ENCODE measurements at regions not wholly inside any gene's neighbourhood (a gene's known extent, or its start where the extent isn't known, plus 50 kb on each side); places are given as distances from the start of the nearest gene placed in this dataset.
"Not testable (repeated sequence)": the region's sequence is repeated elsewhere in the genome, so short reads cannot be mapped to it uniquely, and the experiment has no call there.

- H3K27ac ChIP-seq = no peak overlapping the region
- intact Hi-C loops (cut with DNase I) = no loop called here
- WGBS, 2 donors = 99 to 100% methylated on average over 1 of the region's 1 CpG
- TF ChIP-seq CTCF (IDR thresholded peaks at IDR 0.05) = no peak
- H3K4me1 ChIP-seq = no peaks in the 10 kb centered on the region
- FAIRE-seq (no peak), ATAC-seq (no peak), DNase-seq (no peak)
- no peaks in the 10 kb centered on the region for H3K27me3 ChIP-seq
- H3K36me3 ChIP-seq = peaks cover 0 to 12% (median 0%) of the 10 kb centered on the region in 3 donors
- H3K9me3 ChIP-seq = no peaks in the 10 kb centered on the region
- no peak overlapping the region for H3K4me3 ChIP-seq
Measured at GRCh38 chr14:71629250-71629649, 303.0 kb upstream of the RGS6 start.

GRCh38 chr14:71629765-71630492 is 302.3 kb upstream of the RGS6 start:
- 85 to 93% methylated on average over 7 of the region's 7 CpGs for WGBS, 2 donors
- no peak for TF ChIP-seq CTCF (IDR thresholded peaks at IDR 0.05)
- no peak for FAIRE-seq

GRCh38 chr14:71631030-71631429 is 301.2 kb upstream of the RGS6 start:
- WGBS, 2 donors = 81 to 83% methylated on average over 1 of the region's 1 CpG
- H3K4me3 ChIP-seq; H3K27ac ChIP-seq; FAIRE-seq; H3K9me3 ChIP-seq; DNase-seq; intact Hi-C loops (cut with DNase I); H3K4me1 ChIP-seq; H3K36me3 ChIP-seq; ATAC-seq; H3K27me3 ChIP-seq: not testable (repeated sequence)

More at GRCh38 chr14:71629765-71630492, 302.3 kb upstream of the RGS6 start:
- Histone ChIP-seq H3K9me3 (no peaks in the 10 kb centered on the region), H3K4me1 (no peaks in the 10 kb centered on the region), H3K36me3 (peaks cover 0 to 7% (median 0%) of the 10 kb centered on the region in 3 donors), H3K4me3 (no peak overlapping the region), H3K27ac (no peak overlapping the region), H3K27me3 (no peaks in the 10 kb centered on the region)
- DNase-seq (no peak), ATAC-seq (no peak)
- intact Hi-C loops (cut with DNase I) = no loop called here

- no peak overlapping the region for H3K27ac ChIP-seq
- no peaks in the 10 kb centered on the region for H3K4me1 ChIP-seq
- ATAC-seq (no peak), DNase-seq (no peak), FAIRE-seq (no peak)
- intact Hi-C loops (cut with DNase I) = no loop called here
- TF ChIP-seq CTCF (IDR thresholded peaks at IDR 0.05) = no peak
- no peak overlapping the region for H3K4me3 ChIP-seq
- no peaks in the 10 kb centered on the region for H3K9me3 ChIP-seq
- 93 to 94% methylated on average over 4 of the region's 4 CpGs for WGBS, 2 donors
- H3K27me3 ChIP-seq = no peaks in the 10 kb centered on the region
- no peaks in the 10 kb centered on the region for H3K36me3 ChIP-seq
Measured at GRCh38 chr14:71632440-71632946, 299.7 kb upstream of the RGS6 start.

- no peaks in the 10 kb centered on the region for H3K4me1 ChIP-seq
- FAIRE-seq (no peak), DNase-seq (no peak), ATAC-seq (no peak)
- H3K9me3 ChIP-seq = no peaks in the 10 kb centered on the region
- H3K27ac ChIP-seq = no peak overlapping the region
- no peaks in the 10 kb centered on the region for H3K27me3 ChIP-seq
- TF ChIP-seq CTCF (IDR thresholded peaks at IDR 0.05) = no peak
- no peaks in the 10 kb centered on the region for H3K36me3 ChIP-seq
- intact Hi-C loops (cut with DNase I) = no loop called here
- no peak overlapping the region for H3K4me3 ChIP-seq
Measured at GRCh38 chr14:71636076-71636475, 296.2 kb upstream of the RGS6 start.
